GM19463 (cell line): ENCODE measurements at regions not wholly inside any gene's neighbourhood (a gene's known extent, or its start where the extent isn't known, plus 50 kb on each side); places are given as distances from the start of the nearest gene placed in this dataset.
A peak's percentile ranks its signal among the peaks of the same experiment; 100 is the strongest.

ENCODE experiments used
- ATAC-seq: cut with Tn5 transposase; IDR thresholded peaks from one replicate; pipeline ENCODE4 v1.9.1; 2021; ENCODE audit warnings: mild to moderate bottlenecking, moderate library complexity; ENCODE audit not compliant: unreplicated experiment

- ATAC-seq, result peak; percentile 99
Observed at GRCh38 chr15:100703032-100703578, 100.7 kb downstream of the ASB7 start.

- no peak for ATAC-seq
Observed at GRCh38 chr15:100703671-100704070, 101.3 kb downstream of the ASB7 start.

DNA sequence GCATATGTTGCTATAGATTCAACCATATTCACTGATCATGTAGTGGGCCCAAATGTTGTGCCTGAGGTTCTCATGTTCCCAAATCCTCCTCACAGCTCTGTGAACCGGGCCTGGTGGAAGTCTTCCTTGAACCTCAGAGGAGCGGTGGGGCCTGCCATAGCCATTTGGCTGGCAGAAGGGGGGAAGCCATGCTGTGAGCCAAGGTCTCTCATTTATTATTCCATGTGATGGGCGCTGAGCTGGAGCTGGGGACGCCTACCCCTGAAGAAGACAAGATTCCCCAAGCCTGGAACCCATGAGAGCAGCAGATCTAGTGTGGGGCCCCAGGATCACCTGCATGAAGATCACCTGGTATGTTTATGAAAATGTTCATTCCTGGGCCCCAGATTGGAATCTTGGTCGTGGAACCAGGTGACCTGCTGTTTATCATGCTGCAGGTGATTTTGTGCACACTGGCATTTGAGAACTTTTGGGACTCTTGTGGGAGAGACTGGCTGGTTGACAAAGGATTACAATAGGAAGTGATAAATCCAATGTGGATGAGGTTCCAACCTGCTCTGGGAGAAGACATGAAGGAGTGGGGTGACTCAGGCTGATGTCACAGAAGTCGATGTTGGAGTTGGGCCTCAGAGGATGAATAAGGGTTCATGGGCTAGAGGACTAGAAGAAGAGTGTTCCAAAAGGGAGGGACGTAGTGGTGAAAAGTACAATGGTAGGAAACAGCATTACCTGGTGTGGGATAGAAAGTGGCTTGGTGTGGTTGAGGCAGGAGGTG, 102.1 kb downstream of the ASB7 start:
- ATAC-seq, result no peak

- no peak for ATAC-seq
Observed at GRCh38 chr15:100705065-100705464, 102.7 kb downstream of the ASB7 start.

GRCh38 chr15:100705841-100706240, 103.5 kb downstream of the ASB7 start:
- no peak for ATAC-seq

GRCh38 chr15:100707229-100707628, 104.8 kb downstream of the ASB7 start:
- ATAC-seq, result no peak

GRCh38 chr15:100708916-100709315, 106.5 kb downstream of the ASB7 start:
- ATAC-seq, result no peak

DNA sequence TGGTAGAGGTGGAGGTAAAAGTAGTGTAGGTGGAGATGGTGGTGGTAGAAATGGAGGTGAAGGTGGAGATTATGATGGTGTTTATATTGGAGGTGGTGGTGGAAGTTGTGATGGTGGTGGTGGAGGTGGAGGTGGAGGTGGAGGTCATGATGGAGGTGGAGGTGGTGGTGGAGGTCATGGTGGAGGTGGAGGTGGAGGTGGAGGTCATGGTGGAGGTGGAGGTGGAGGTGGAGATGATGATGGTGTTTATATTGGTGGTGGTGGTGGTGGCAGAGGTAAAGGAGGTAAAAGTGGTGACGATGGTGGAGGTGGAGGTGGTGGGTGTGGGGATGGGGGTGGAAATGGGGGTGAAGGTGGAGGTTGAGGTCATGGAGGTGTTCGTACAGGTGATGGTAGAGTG, 107.8 kb downstream of the ASB7 start:
- no peak for ATAC-seq

- ATAC-seq, result no peak
Observed at GRCh38 chr15:100710744-100711515, 108.5 kb downstream of the ASB7 start.

GRCh38 chr15:100711516-100712021, 109.2 kb downstream of the ASB7 start:
- ATAC-seq, result no peak

- no peak for ATAC-seq
Observed at GRCh38 chr15:100712226-100712625, 109.8 kb downstream of the ASB7 start.

GRCh38 chr15:100713163-100713867, 110.9 kb downstream of the ASB7 start:
- ATAC-seq, result no peak

DNA sequence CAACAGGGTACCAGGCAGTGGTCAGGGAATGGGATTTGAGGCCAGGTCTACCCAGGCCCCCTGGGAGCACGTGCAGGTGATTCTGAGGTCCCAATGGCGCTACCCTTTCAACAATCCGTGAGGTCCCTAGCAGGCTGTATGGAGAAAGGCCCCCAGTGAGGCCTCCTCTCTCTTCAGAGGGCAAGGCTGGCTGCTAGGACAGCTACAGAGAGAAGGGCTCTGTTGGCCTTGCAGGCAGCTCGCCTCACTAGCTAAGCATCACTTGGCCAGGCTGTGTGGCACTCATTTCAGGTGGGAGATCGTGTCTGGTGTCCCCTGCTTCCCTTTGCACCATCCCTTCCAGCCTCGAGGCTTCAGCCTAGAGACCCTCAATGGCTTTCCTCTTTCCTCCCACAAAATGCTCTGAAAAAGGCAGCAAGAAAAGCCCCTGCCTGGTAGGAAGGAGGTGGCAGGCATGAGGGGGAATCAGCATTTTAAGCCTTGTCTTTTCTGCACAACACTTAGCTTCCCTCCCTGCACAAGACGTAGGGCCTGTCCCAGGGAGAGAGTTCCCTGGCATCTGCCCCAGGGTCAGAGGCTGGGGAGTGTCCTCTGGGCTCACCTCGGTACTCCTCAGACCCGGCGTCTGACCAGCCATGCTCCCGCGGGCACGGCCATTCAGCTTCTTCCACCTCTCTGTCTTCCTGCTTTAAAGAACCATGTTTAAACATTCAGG, 111.8 kb downstream of the ASB7 start:
- ATAC-seq, result no peak

DNA sequence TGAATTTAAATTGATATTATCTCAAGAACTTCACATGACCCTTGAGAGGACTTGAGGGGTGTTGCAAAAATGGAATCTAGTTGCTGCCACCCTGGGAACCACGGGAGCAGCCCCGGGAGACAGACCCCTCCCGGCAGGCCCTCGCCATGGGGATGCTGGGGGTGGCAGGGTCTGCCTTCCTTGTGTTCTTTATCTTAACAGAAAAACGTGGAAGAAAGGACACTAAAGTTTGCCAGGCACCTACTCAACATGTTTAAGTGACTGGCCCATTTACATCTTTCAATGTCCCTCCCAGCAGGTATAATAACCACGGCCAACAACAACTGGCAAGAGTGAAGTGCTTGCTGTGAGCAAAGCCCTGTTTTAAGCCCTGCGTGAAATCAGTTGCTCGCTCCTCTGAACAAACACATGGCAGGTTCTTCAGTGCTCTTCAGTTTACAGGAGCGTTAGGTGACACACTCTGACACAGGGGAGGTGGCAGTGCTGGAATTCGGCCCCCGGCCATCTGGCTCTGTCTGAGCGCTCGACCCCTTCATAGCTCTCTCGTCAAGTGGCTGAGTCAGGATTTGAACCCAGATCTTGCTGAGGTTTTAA, 112.5 kb downstream of the ASB7 start:
- ATAC-seq, result no peak

DNA sequence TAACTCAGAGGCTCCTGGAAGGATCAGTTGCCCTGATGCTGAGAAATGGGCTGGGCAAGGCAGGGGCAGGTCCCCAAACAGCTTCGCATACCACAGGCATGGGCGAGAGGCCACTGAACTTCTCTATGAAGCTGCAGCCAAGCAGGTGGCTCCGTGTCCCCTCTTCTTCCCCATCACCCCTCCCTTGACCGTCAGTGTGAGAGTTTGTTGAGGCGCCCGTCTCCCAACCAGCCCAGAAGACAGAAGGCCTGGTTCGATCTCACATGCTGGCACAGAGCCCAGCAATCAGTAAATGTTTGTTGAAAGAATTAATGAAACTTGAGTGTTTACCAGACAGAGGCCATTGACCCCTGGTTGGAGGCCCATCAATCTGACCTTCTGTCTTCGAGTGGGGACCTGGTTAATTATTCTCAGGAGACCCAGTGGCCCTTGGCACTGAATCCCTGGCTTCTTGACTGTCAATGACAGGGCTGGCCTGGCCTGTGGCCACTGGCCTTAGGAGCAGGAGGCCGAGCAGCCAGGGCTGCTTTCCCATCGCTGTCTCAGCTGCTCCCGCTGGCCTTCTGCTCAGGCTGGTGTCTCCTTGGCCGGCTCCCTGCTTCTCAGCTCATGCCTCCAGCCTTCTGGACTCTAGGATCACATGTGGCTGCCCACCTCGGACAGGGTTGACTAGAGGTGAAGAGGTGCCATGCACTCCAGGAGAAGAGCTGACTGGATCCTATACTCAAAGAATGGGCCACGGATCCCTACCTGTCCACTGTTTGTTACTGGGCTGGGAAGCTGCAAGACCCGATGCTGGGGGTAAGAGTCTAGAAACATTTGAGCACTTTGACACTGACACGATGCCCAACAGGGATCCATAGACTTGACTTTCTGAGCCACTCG, 113.4 kb downstream of the ASB7 start:
- no peak for ATAC-seq

DNA sequence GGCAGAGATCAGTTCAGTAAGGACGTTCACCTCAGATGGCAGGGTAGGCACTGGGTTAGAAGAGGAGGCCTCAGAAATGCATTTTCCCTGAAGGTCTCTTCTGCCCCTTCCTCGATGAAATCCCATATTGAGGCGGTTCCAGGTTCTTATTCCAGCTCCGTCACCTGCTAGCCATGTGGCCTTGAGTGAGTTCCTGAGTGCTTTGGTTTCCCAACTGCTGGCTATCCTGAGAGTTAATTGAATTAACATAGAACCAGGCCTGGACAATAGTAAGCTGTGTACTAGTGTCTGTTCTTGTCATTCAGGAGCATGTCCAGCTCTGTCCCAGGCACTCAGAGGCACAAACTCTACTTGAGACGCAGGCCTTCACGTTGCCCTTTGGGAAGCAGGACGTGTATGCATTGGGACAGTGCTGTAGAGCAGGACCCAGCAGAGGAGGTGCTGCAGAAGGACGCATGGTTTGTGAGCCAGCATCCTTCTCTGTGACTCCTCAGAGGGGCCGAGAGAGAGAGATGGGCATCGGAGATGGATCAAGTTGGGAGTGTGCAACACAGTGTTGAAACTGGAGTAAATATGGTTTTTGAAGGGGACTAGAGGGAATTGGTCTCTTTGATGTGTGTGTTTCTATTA, 114.2 kb downstream of the ASB7 start:
- no peak for ATAC-seq

DNA sequence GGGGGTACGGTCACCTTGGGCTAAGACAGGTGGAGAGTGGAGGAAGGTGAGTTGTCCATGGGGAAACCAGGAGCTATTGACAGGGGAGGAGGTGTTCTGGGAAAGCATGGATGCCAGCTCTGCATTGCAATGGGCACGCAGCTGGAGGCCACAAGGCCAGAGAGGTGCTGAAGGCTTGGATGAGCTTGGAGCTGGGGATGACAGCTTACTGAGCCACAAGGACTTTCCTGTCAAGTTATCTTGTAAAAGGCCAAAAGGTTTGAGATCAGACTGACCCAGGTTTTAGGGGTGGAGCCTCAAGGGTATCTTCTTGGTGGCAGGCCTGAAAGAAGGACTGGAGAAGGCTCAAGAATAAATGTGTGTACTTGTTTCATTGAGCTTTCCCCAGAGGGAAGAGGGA, 115.2 kb downstream of the ASB7 start:
- no peak for ATAC-seq

DNA sequence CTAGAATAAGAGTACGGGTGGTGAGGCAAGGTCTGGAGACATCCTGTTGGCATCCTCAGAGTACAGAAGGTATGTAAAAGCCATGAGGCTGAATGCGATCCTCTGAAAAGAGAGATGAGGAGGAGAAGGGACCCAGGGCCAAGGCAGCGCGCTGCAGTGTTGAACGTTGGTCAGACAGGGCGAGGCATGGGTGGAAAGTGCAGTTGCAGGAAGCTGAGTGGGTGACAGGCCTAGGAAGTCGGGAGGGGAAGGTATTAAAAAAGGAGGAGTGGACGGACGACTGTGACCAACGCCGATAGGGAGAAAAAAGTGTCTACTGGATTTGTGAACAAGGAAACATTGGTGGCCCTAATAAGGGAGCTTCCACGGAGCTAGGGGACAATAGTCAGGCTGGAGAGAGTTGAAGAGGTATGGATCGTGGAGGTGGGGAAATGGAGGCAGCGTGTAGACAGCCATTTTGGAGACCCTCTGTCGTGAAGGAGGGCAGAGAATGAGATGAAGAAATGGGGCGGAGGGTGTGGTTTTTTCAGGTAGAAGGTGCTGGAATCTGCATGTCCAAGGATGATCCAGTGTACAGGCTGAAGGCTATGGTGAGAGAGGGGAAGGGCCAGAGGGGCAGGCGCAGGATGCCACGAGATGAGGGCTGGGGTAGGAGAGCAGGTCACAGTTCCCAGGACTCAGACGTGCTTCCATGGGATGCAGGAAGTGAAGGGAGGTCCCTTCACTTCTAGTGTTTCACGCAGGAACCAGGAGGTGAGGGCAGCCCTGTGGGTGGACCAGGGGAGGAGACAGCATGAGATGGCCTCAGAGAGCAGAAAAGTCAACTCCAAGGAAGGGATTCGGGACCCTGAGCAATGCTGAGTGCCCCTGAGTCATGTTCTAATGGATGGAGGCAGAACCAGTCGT, 115.9 kb downstream of the ASB7 start:
- no peak for ATAC-seq
